ENCODE measurements at regions not wholly inside any gene's neighbourhood (a gene's known extent, or its start where the extent isn't known, plus 50 kb on each side); places are given as distances from the start of the nearest gene placed in this dataset.
A peak's percentile ranks its signal among the peaks of the same experiment; 100 is the strongest.

- TF ChIP-seq POLR2A (IDR thresholded peaks at IDR 0.05), result no peak
- no peak for TF ChIP-seq EP300 (IDR thresholded peaks at IDR 0.05)
- no peak for TF ChIP-seq CTCF (IDR thresholded peaks at IDR 0.05)
- TF ChIP-seq POLR2AphosphoS5 (IDR thresholded peaks at IDR 0.05), result no peak
- no peaks in the 10 kb centered on the region for H3K9me3 ChIP-seq
- WGBS, 2 donors, result 39 to 77% methylated on average over 5 of the region's 5 CpGs
- peaks cover 0 to 10% (median 8%) of the 10 kb centered on the region in 4 donors for H3K4me1 ChIP-seq
- H3K27me3 ChIP-seq, result no peaks in the 10 kb centered on the region
- DNase-seq, result no peak
- intact Hi-C loops (cut with DNase I), result no loop called here
- H3K4me3 ChIP-seq, result no peak overlapping the region
- no peaks in the 10 kb centered on the region for H3K36me3 ChIP-seq
- no peak overlapping the region for H3K27ac ChIP-seq
These were observed 78.0 kb downstream of the ACKR3 start for GRCh38 chr2:236647621-236648020.

- Histone ChIP-seq H3K27ac (peak overlapping the region in 1 of 4 donors; percentile 47), H3K27me3 (no peaks in the 10 kb centered on the region), H3K4me3 (no peak overlapping the region), H3K36me3 (no peaks in the 10 kb centered on the region), H3K4me1 (no peaks in the 10 kb centered on the region), H3K9me3 (no peaks in the 10 kb centered on the region)
- intact Hi-C loops (cut with DNase I), result no loop called here
- 69 to 77% methylated on average over 1 of the region's 1 CpG for WGBS, 2 donors
- TF ChIP-seq CTCF (IDR thresholded peaks at IDR 0.05), result no peak
- peak in 1 of 4 donors; percentile 42 for TF ChIP-seq POLR2AphosphoS5 (IDR thresholded peaks at IDR 0.05)
- TF ChIP-seq EP300 (IDR thresholded peaks at IDR 0.05), result no peak
- DNase-seq, result no peak
These were observed 84.2 kb downstream of the ACKR3 start for GRCh38 chr2:236653863-236654262.

GRCh38 chr2:236654496-236654895 lies 84.9 kb downstream of the ACKR3 start:
- intact Hi-C loops (cut with DNase I), result no loop called here
- Histone ChIP-seq H3K27me3 (no peaks in the 10 kb centered on the region), H3K4me3 (no peak overlapping the region), H3K36me3 (no peaks in the 10 kb centered on the region), H3K27ac (peak overlapping the region in 1 of 4 donors; percentile 27), H3K9me3 (no peaks in the 10 kb centered on the region), H3K4me1 (peaks cover 0 to 6% (median 4%) of the 10 kb centered on the region in 4 donors)
- TF ChIP-seq POLR2AphosphoS5 (IDR thresholded peaks at IDR 0.05), result no peak
- TF ChIP-seq POLR2A (IDR thresholded peaks at IDR 0.05), result no peak
- no peak for TF ChIP-seq CTCF (IDR thresholded peaks at IDR 0.05)
- no peak for TF ChIP-seq EP300 (IDR thresholded peaks at IDR 0.05)
- no peak for DNase-seq
- WGBS, 2 donors, result 63 to 73% methylated on average over 6 of the region's 6 CpGs

GRCh38 chr2:236656166-236656565 lies 86.5 kb downstream of the ACKR3 start:
- DNase-seq, result no peak
- TF ChIP-seq POLR2A (IDR thresholded peaks at IDR 0.05) (no peak), POLR2AphosphoS5 (IDR thresholded peaks at IDR 0.05) (no peak), CTCF (IDR thresholded peaks at IDR 0.05) (no peak), EP300 (IDR thresholded peaks at IDR 0.05) (no peak)
- H3K27me3 ChIP-seq, result no peaks in the 10 kb centered on the region
- 60 to 76% methylated on average over 2 of the region's 2 CpGs for WGBS, 2 donors
- H3K4me3 ChIP-seq, result no peak overlapping the region
- no peaks in the 10 kb centered on the region for H3K9me3 ChIP-seq
- no peak overlapping the region for H3K27ac ChIP-seq
- H3K4me1 ChIP-seq, result peaks cover 0 to 23% (median 19%) of the 10 kb centered on the region in 4 donors
- no peaks in the 10 kb centered on the region for H3K36me3 ChIP-seq
- intact Hi-C loops (cut with DNase I), result no loop called here

GRCh38 chr2:236656721-236657120 lies 87.1 kb downstream of the ACKR3 start:
- no peak overlapping the region for H3K27ac ChIP-seq
- H3K9me3 ChIP-seq, result no peaks in the 10 kb centered on the region
- DNase-seq, result no peak
- no peaks in the 10 kb centered on the region for H3K36me3 ChIP-seq
- TF ChIP-seq EP300 (IDR thresholded peaks at IDR 0.05) (no peak), POLR2A (IDR thresholded peaks at IDR 0.05) (no peak), POLR2AphosphoS5 (IDR thresholded peaks at IDR 0.05) (no peak), CTCF (IDR thresholded peaks at IDR 0.05) (no peak)
- no peaks in the 10 kb centered on the region for H3K27me3 ChIP-seq
- intact Hi-C loops (cut with DNase I), result no loop called here
- 85 to 96% methylated on average over 2 of the region's 2 CpGs for WGBS, 2 donors
- H3K4me1 ChIP-seq, result peaks cover 0 to 28% (median 24%) of the 10 kb centered on the region in 4 donors
- no peak overlapping the region for H3K4me3 ChIP-seq
